ENCODE measurements at regions not wholly inside any gene's neighbourhood (a gene's known extent, or its start where the extent isn't known, plus 50 kb on each side); places are given as distances from the start of the nearest gene placed in this dataset.

- TF ChIP-seq EZH2phosphoT487 (IDR thresholded peaks at IDR 0.05; ENCODE audit: unreplicated experiment) (no peak), POLR2AphosphoS5 (IDR thresholded peaks at IDR 0.05; ENCODE audit: low read depth) (no peak)
- TF ChIP-seq, protein P1, sequence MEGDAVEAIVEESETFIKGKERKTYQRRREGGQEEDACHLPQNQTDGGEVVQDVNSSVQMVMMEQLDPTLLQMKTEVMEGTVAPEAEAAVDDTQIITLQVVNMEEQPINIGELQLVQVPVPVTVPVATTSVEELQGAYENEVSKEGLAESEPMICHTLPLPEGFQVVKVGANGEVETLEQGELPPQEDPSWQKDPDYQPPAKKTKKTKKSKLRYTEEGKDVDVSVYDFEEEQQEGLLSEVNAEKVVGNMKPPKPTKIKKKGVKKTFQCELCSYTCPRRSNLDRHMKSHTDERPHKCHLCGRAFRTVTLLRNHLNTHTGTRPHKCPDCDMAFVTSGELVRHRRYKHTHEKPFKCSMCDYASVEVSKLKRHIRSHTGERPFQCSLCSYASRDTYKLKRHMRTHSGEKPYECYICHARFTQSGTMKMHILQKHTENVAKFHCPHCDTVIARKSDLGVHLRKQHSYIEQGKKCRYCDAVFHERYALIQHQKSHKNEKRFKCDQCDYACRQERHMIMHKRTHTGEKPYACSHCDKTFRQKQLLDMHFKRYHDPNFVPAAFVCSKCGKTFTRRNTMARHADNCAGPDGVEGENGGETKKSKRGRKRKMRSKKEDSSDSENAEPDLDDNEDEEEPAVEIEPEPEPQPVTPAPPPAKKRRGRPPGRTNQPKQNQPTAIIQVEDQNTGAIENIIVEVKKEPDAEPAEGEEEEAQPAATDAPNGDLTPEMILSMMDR (conservative IDR thresholded peaks at IDR 0.05; ENCODE audit: low read depth in 2 of 2) = no peak
Observed at GRCh38 chr13:74200081-74200480, 65.9 kb upstream of the KLF12 start.
